ENCODE measurements at regions not wholly inside any gene's neighbourhood (a gene's known extent, or its start where the extent isn't known, plus 50 kb on each side); places are given as distances from the start of the nearest gene placed in this dataset.

GRCh38 chr17:27242951-27243350 is 51.0 kb upstream of the WSB1 start:
- TF ChIP-seq CTCF (IDR thresholded peaks at IDR 0.05; ENCODE audit: borderline replicate concordance, extremely low read depth, low read length, poor library complexity, severe bottlenecking) (no peak), EZH2 (IDR thresholded peaks at IDR 0.05; ENCODE audit: borderline replicate concordance, low read depth, low read length, severe bottlenecking) (no peak)

Data from DND-41 (cell line).